GM12865 (cell line): ENCODE measurements at regions not wholly inside any gene's neighbourhood (a gene's known extent, or its start where the extent isn't known, plus 50 kb on each side); places are given as distances from the start of the nearest gene placed in this dataset.
"Not testable (repeated sequence)": the region's sequence is repeated elsewhere in the genome, so short reads cannot be mapped to it uniquely, and the experiment has no call there.

ENCODE experiments used
- DNase-seq: peaks from one replicate; pipeline ENCODE4 v3.0.0; 2010; ENCODE audit warnings: low read depth
- H3K4me3 ChIP-seq: 2 replicates; pipeline ENCODE4 v1.5.1; 2011; ENCODE audit warnings: mild to moderate bottlenecking, low read depth, low read length, control low read depth
- CTCF ChIP-seq: IDR thresholded peaks from 2 replicates; pipeline ENCODE4 v1.5.1; 2011; ENCODE audit warnings: low read length, control low read depth, low read depth, inconsistent platforms; ENCODE audit not compliant: insufficient read depth; ENCODE audit errors: missing control alignments

- no peak overlapping the region for H3K4me3 ChIP-seq
- no peak for TF ChIP-seq CTCF
- DNase-seq: no peak
These were observed 230.0 kb downstream of the BCHE start for GRCh38 chr3:165607221-165607620.

DNA sequence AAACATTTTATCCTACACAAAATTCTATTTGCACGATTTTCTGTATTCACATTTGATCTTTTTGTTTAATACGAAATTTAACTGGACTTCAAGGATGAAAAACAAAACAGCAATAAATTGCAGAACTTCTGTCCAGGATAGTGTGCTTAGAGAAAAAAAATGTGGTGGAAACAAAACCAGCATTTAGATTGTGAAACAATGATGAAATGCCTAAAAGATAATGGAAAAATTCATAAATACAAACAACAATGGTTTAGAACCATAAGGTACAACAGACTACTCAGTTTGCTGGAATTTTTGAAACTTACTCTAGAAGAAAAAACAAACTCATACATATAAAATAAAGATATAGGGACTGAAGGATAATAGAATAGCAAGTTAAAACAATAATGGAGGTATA, 234.0 kb downstream of the BCHE start:
- H3K4me3 ChIP-seq: no peak overlapping the region
- no peak for TF ChIP-seq CTCF

GRCh38 chr3:165572566-165572965, 264.7 kb downstream of the BCHE start:
- not testable (repeated sequence) for DNase-seq, H3K4me3 ChIP-seq

More for the DNA sequence above, 234.0 kb downstream of the BCHE start:
- no peak for DNase-seq

DNA sequence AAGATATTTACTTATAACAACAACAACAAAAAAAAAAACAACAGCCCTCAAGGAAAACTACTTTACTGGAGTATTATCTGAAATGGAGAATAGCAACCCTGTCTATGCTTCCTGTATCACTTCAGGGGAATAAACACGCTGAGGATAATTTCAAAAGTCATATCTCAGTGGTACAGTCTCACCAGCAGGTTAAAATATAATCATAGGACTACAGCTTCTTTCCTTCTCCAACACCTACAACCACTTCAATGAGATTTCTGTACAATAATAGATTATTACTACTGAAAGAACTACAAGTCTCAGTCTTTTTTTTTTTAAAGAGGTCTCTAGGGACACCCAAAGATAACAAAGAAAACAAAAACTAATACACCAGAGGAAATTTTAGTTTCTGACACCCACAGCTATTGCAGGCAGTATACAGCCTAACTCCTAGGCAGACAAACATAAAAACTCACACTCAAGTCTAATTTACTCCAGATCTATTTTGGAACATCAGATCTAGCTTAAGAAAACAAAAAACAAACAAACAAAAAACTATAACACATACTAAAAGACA, 268.2 kb downstream of the BCHE start:
- no peak for TF ChIP-seq CTCF
- no peak for DNase-seq
- no peak overlapping the region for H3K4me3 ChIP-seq

DNA sequence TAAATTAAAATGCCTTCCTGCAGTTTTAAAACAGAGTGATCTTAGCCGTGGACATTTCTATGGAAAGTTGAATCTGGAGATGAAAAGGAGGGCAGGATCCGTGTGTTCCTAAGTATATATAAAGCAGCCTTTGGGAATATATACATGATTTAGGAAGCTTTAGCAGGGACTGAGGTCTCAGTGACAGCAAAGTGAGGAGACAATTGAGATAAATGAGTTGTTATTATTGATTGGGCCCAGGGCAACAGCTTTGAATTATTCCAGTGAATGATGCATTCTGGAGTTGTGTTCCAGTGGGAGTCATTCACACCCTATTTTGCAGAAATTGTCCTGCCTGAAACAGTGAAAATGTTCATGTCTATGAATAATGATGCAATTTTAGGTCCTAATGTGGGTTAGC, 281.4 kb downstream of the BCHE start:
- no peak for TF ChIP-seq CTCF
- H3K4me3 ChIP-seq: no peak overlapping the region
- DNase-seq: no peak

DNA sequence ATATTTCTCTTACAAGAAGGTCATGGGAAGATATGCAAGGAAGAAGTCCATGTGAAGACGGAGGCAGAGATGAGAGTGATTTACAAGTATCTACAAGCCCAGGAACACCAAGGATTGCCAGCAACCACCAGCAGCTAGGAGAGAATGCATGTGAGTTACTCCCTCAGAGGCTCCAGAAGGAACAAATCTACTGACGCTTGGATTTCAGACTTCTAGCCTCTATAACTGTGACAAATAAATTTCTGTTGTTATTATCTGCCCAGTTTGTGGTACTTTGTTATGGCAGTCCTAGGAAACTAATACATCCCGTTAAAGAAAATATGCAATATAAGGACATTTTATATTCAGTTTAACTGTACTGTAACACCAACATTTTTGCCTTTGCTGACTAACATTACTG, 283.9 kb downstream of the BCHE start:
- TF ChIP-seq CTCF: no peak
- H3K4me3 ChIP-seq: no peak overlapping the region
- DNase-seq: no peak

GRCh38 chr3:165549665-165550064, 287.6 kb downstream of the BCHE start:
- no peak for TF ChIP-seq CTCF
- H3K4me3 ChIP-seq: no peak overlapping the region
- peak; percentile 4 for DNase-seq
